ENCODE measurements at regions not wholly inside any gene's neighbourhood (a gene's known extent, or its start where the extent isn't known, plus 50 kb on each side); places are given as distances from the start of the nearest gene placed in this dataset.

GRCh38 chr13:74647991-74648390, 513.8 kb upstream of the KLF12 start:
- H3K79me2 ChIP-seq (ENCODE audit: insufficient read depth, low read depth): no peaks in the 10 kb centered on the region
- no peaks in the 10 kb centered on the region for H4K20me1 ChIP-seq (ENCODE audit: insufficient read depth)
- TF ChIP-seq, protein P1, sequence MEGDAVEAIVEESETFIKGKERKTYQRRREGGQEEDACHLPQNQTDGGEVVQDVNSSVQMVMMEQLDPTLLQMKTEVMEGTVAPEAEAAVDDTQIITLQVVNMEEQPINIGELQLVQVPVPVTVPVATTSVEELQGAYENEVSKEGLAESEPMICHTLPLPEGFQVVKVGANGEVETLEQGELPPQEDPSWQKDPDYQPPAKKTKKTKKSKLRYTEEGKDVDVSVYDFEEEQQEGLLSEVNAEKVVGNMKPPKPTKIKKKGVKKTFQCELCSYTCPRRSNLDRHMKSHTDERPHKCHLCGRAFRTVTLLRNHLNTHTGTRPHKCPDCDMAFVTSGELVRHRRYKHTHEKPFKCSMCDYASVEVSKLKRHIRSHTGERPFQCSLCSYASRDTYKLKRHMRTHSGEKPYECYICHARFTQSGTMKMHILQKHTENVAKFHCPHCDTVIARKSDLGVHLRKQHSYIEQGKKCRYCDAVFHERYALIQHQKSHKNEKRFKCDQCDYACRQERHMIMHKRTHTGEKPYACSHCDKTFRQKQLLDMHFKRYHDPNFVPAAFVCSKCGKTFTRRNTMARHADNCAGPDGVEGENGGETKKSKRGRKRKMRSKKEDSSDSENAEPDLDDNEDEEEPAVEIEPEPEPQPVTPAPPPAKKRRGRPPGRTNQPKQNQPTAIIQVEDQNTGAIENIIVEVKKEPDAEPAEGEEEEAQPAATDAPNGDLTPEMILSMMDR (conservative IDR thresholded peaks at IDR 0.05; ENCODE audit: low read depth, low read length): no peak
- H2AFZ ChIP-seq (ENCODE audit: low read depth): no peak overlapping the region
- H3K27ac ChIP-seq: no peak overlapping the region
- H3K36me3 ChIP-seq (ENCODE audit: insufficient read depth): no peaks in the 10 kb centered on the region
- no peaks in the 10 kb centered on the region for H3K4me1 ChIP-seq (ENCODE audit: low read depth, poor library complexity, severe bottlenecking)
- H3K4me2 ChIP-seq: no peak overlapping the region
- no peak overlapping the region for H3K4me3 ChIP-seq (IDR thresholded peaks at IDR 0.05; ENCODE audit: insufficient read depth, low read depth, low read length)
- H3K9ac ChIP-seq: no peak overlapping the region
- H3K27me3 ChIP-seq (ENCODE audit: insufficient read depth, low read depth): no peaks in the 10 kb centered on the region

GRCh38 chr13:74647211-74647610, 513.0 kb upstream of the KLF12 start:
- no peak overlapping the region for H2AFZ ChIP-seq (ENCODE audit: low read depth)
- no peaks in the 10 kb centered on the region for H3K79me2 ChIP-seq (ENCODE audit: insufficient read depth, low read depth)
- no peaks in the 10 kb centered on the region for H4K20me1 ChIP-seq (ENCODE audit: insufficient read depth)
- H3K27me3 ChIP-seq (ENCODE audit: insufficient read depth, low read depth): no peaks in the 10 kb centered on the region
- no peak overlapping the region for H3K9ac ChIP-seq
- H3K36me3 ChIP-seq (ENCODE audit: insufficient read depth): no peaks in the 10 kb centered on the region
- no peak overlapping the region for H3K4me2 ChIP-seq
- H3K4me3 ChIP-seq (IDR thresholded peaks at IDR 0.05; ENCODE audit: insufficient read depth, low read depth, low read length): no peak overlapping the region
- no peaks in the 10 kb centered on the region for H3K4me1 ChIP-seq (ENCODE audit: low read depth, poor library complexity, severe bottlenecking)
- TF ChIP-seq, protein P1 (conservative IDR thresholded peaks at IDR 0.05; ENCODE audit: low read depth, low read length): no peak
- no peak overlapping the region for H3K27ac ChIP-seq

DNA sequence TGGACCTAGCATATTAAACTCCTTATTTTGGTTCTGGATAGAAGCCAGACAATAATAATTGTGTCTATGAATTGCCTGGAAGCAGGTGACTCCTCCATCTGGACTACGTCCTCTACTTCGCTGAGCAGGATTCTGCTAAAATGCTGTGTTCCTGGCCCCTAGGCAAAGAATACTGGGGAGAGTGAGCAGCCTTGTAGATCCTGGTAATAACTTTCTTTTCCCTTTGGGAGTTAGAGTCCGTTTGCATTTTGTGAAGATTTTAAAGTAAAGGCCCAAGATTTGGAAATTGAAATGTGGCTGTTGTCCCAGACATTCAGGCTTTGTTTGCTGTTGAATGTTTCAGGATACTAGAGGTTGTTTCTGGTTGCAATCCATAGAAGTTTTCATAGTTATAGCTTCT, 511.9 kb upstream of the KLF12 start:
- no peaks in the 10 kb centered on the region for H3K27me3 ChIP-seq (ENCODE audit: insufficient read depth, low read depth)
- H4K20me1 ChIP-seq (ENCODE audit: insufficient read depth): no peaks in the 10 kb centered on the region
- H3K79me2 ChIP-seq (ENCODE audit: insufficient read depth, low read depth): no peaks in the 10 kb centered on the region
- H3K4me3 ChIP-seq (IDR thresholded peaks at IDR 0.05; ENCODE audit: insufficient read depth, low read depth, low read length): no peak overlapping the region
- no peaks in the 10 kb centered on the region for H3K36me3 ChIP-seq (ENCODE audit: insufficient read depth)
- TF ChIP-seq, protein P1 (conservative IDR thresholded peaks at IDR 0.05; ENCODE audit: low read depth, low read length): no peak
- H2AFZ ChIP-seq (ENCODE audit: low read depth): no peak overlapping the region
- H3K27ac ChIP-seq: no peak overlapping the region
- no peak overlapping the region for H3K9ac ChIP-seq
- no peak overlapping the region for H3K4me2 ChIP-seq
- H3K4me1 ChIP-seq (ENCODE audit: low read depth, poor library complexity, severe bottlenecking): no peaks in the 10 kb centered on the region

- Histone ChIP-seq H3K27me3 (ENCODE audit: insufficient read depth, low read depth) (no peaks in the 10 kb centered on the region), H3K79me2 (ENCODE audit: insufficient read depth, low read depth) (no peaks in the 10 kb centered on the region), H3K9ac (no peak overlapping the region), H2AFZ (ENCODE audit: low read depth) (no peak overlapping the region), H4K20me1 (ENCODE audit: insufficient read depth) (no peaks in the 10 kb centered on the region), H3K36me3 (ENCODE audit: insufficient read depth) (no peaks in the 10 kb centered on the region), H3K4me3 (IDR thresholded peaks at IDR 0.05; ENCODE audit: insufficient read depth, low read depth, low read length) (no peak overlapping the region), H3K4me1 (ENCODE audit: low read depth, poor library complexity, severe bottlenecking) (no peaks in the 10 kb centered on the region), H3K4me2 (no peak overlapping the region), H3K27ac (no peak overlapping the region)
- TF ChIP-seq, protein P1 (conservative IDR thresholded peaks at IDR 0.05; ENCODE audit: low read depth, low read length): no peak
Observed at GRCh38 chr13:74645586-74645985, 511.4 kb upstream of the KLF12 start.

Data from KMS-11 (cell line).